ENCODE measurements at regions not wholly inside any gene's neighbourhood (a gene's known extent, or its start where the extent isn't known, plus 50 kb on each side); places are given as distances from the start of the nearest gene placed in this dataset.
A peak's percentile ranks its signal among the peaks of the same experiment; 100 is the strongest.

GRCh38 chr6:97469451-97469850, 186.4 kb upstream of the MMS22L start:
- DNase-seq (no peak), ATAC-seq (no peak)
- Histone ChIP-seq H3K4me1 (no peaks in the 10 kb centered on the region), H3K4me3 (no peak overlapping the region), H3K36me3 (no peaks in the 10 kb centered on the region), H3K27me3 (ENCODE audit: low read depth) (no peaks in the 10 kb centered on the region), H3K27ac (no peak overlapping the region), H3K9me3 (no peaks in the 10 kb centered on the region)
- intact Hi-C loops (cut with DNase I): no loop called here
- TF ChIP-seq CTCF (IDR thresholded peaks at IDR 0.05): no peak

GRCh38 chr6:97470322-97470721, 187.3 kb upstream of the MMS22L start:
- no peak overlapping the region for H3K4me3 ChIP-seq
- ATAC-seq: no peak
- H3K27me3 ChIP-seq (ENCODE audit: low read depth): no peaks in the 10 kb centered on the region
- intact Hi-C loops (cut with DNase I): no loop called here
- TF ChIP-seq CTCF (IDR thresholded peaks at IDR 0.05): no peak
- H3K9me3 ChIP-seq: no peaks in the 10 kb centered on the region
- H3K27ac ChIP-seq: no peak overlapping the region
- no peak for DNase-seq
- no peaks in the 10 kb centered on the region for H3K4me1 ChIP-seq
- H3K36me3 ChIP-seq: no peaks in the 10 kb centered on the region

GRCh38 chr6:97473979-97474378, 191.0 kb upstream of the MMS22L start:
- Histone ChIP-seq H3K9me3 (no peaks in the 10 kb centered on the region), H3K27ac (no peak overlapping the region), H3K36me3 (no peaks in the 10 kb centered on the region), H3K4me3 (no peak overlapping the region), H3K4me1 (no peaks in the 10 kb centered on the region), H3K27me3 (ENCODE audit: low read depth) (no peaks in the 10 kb centered on the region)
- ATAC-seq (no peak), DNase-seq (no peak)
- no peak for TF ChIP-seq CTCF (IDR thresholded peaks at IDR 0.05)
- intact Hi-C loops (cut with DNase I): no loop called here

GRCh38 chr6:97497713-97498331, 214.8 kb upstream of the MMS22L start:
- no peaks in the 10 kb centered on the region for H3K27me3 ChIP-seq (ENCODE audit: low read depth)
- H3K27ac ChIP-seq: no peak overlapping the region
- no peaks in the 10 kb centered on the region for H3K4me1 ChIP-seq
- H3K4me3 ChIP-seq: no peak overlapping the region
- peak; percentile 85 for TF ChIP-seq CTCF (IDR thresholded peaks at IDR 0.05)
- DNase-seq (peak; percentile 61), ATAC-seq (peak; percentile 91 to 93)
- no peaks in the 10 kb centered on the region for H3K9me3 ChIP-seq
- intact Hi-C loops (cut with DNase I): no loop called here
- no peaks in the 10 kb centered on the region for H3K36me3 ChIP-seq

- DNase-seq (no peak), ATAC-seq (no peak)
- H3K36me3 ChIP-seq: no peaks in the 10 kb centered on the region
- H3K9me3 ChIP-seq: no peaks in the 10 kb centered on the region
- H3K27ac ChIP-seq: no peak overlapping the region
- intact Hi-C loops (cut with DNase I): no loop called here
- no peaks in the 10 kb centered on the region for H3K4me1 ChIP-seq
- no peak for TF ChIP-seq CTCF (IDR thresholded peaks at IDR 0.05)
- H3K4me3 ChIP-seq: no peak overlapping the region
- H3K27me3 ChIP-seq (ENCODE audit: low read depth): no peaks in the 10 kb centered on the region
These were observed 218.8 kb upstream of the MMS22L start for GRCh38 chr6:97501853-97502252.
